ENCODE measurements at regions not wholly inside any gene's neighbourhood (a gene's known extent, or its start where the extent isn't known, plus 50 kb on each side); places are given as distances from the start of the nearest gene placed in this dataset.

- peak overlapping the region; percentile 51 for H2BK5ac ChIP-seq (ENCODE audit: low read depth, low read length, poor library complexity, severe bottlenecking)
- peak overlapping the region; percentile 68 to 93 for H3K18ac ChIP-seq (ENCODE audit: low read depth in 1 of 2, low read length in 2 of 2)
- peak overlapping the region; percentile 52 for H4K8ac ChIP-seq (ENCODE audit: low read length)
- H3K4ac ChIP-seq (ENCODE audit: low read depth in 1 of 2, low read length in 2 of 2) = peak overlapping the region; percentile 85 to 93
- peak overlapping the region; percentile 40 for H3K27ac ChIP-seq (ENCODE audit: low read length, poor library complexity, severe bottlenecking)
- no peak overlapping the region for H3K4me3 ChIP-seq (ENCODE audit: insufficient read depth in 1 of 2, low read depth in 1 of 2, low read length in 2 of 2)
- H2BK15ac ChIP-seq (ENCODE audit: low read depth, poor library complexity, severe bottlenecking) = peak overlapping the region; percentile 93
- H3K79me1 ChIP-seq (replicated peaks; ENCODE audit: low read length, poor library complexity, severe bottlenecking) = no peaks in the 10 kb centered on the region
- no peaks in the 10 kb centered on the region for H3K27me3 ChIP-seq (ENCODE audit: control insufficient read depth in 1 of 2, insufficient read depth in 1 of 2, low read length in 2 of 2)
- no peak overlapping the region for H2AFZ ChIP-seq (ENCODE audit: low read depth, low read length)
- WGBS = 66% methylated on average over 15 of the region's 15 CpGs
- H3K14ac ChIP-seq (ENCODE audit: low read length in 2 of 2) = no peak overlapping the region
- H2BK12ac ChIP-seq (ENCODE audit: low read length in 2 of 2) = peak overlapping the region; percentile 94 to 95
- H2BK120ac ChIP-seq (ENCODE audit: low read depth, low read length) = peak overlapping the region; percentile 95
- DNase-seq = peak; percentile 97
- peak overlapping the region; percentile 35 for H2AK5ac ChIP-seq (ENCODE audit: low read length, severe bottlenecking)
- peak overlapping the region; percentile 62 for H3K9ac ChIP-seq (ENCODE audit: low read length)
- no peak overlapping the region for H3K4me2 ChIP-seq (ENCODE audit: low read length, poor library complexity, severe bottlenecking)
- H3K9me3 ChIP-seq (ENCODE audit: control insufficient read depth, low read length) = peaks cover 11% of the 10 kb centered on the region
- H4K91ac ChIP-seq (ENCODE audit: low read length) = peak overlapping the region; percentile 94
- peaks cover 17% of the 10 kb centered on the region for H3K4me1 ChIP-seq (ENCODE audit: control insufficient read depth, insufficient read depth, low read depth, low read length)
- H3K36me3 ChIP-seq (ENCODE audit: control insufficient read depth in 1 of 2, insufficient read depth in 2 of 2, low read depth in 1 of 2, low read length in 2 of 2) = no peaks in the 10 kb centered on the region
- no peak overlapping the region for H3K23ac ChIP-seq (ENCODE audit: low read length in 2 of 2)
These were observed 96.6 kb upstream of the ERRFI1 start for GRCh38 chr1:8122477-8123407.

DNA sequence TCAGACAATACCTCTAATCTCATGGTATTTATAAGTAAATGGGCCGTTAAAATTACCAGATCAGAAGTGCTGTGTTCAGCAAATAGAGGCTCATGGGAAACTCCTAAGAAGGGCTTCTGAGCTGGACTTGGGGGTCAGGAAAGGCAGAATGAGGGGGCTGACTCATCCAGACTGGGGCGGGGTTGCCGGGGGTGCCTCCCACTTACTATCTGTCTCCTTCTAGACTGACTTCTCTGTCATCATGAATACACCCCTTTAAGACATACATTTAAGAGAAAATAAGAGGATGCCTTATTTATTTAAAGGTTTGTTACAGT, 96.0 kb upstream of the ERRFI1 start:
- Histone ChIP-seq H3K36me3 (ENCODE audit: control insufficient read depth in 1 of 2, insufficient read depth in 2 of 2, low read depth in 1 of 2, low read length in 2 of 2) (no peaks in the 10 kb centered on the region), H3K4me1 (ENCODE audit: control insufficient read depth, insufficient read depth, low read depth, low read length) (peaks cover 20% of the 10 kb centered on the region), H3K14ac (ENCODE audit: low read length in 2 of 2) (no peak overlapping the region), H2BK15ac (ENCODE audit: low read depth, poor library complexity, severe bottlenecking) (no peak overlapping the region), H3K4me3 (ENCODE audit: insufficient read depth in 1 of 2, low read depth in 1 of 2, low read length in 2 of 2) (no peak overlapping the region), H2BK120ac (ENCODE audit: low read depth, low read length) (peak overlapping the region; percentile 95), H2BK12ac (ENCODE audit: low read length in 2 of 2) (no peak overlapping the region), H2BK5ac (ENCODE audit: low read depth, low read length, poor library complexity, severe bottlenecking) (no peak overlapping the region), H4K91ac (ENCODE audit: low read length) (no peak overlapping the region), H3K9me3 (ENCODE audit: control insufficient read depth, low read length) (peaks cover 11% of the 10 kb centered on the region), H3K18ac (ENCODE audit: low read depth in 1 of 2, low read length in 2 of 2) (peak overlapping the region in 1 of 2 experiments; percentile 52), H3K79me1 (replicated peaks; ENCODE audit: low read length, poor library complexity, severe bottlenecking) (no peaks in the 10 kb centered on the region), H3K9ac (ENCODE audit: low read length) (peak overlapping the region; percentile 62), H3K4me2 (ENCODE audit: low read length, poor library complexity, severe bottlenecking) (no peak overlapping the region), H2AK5ac (ENCODE audit: low read length, severe bottlenecking) (no peak overlapping the region), H3K4ac (ENCODE audit: low read depth in 1 of 2, low read length in 2 of 2) (peak overlapping the region in 1 of 2 experiments; percentile 92), H3K27me3 (ENCODE audit: control insufficient read depth in 1 of 2, insufficient read depth in 1 of 2, low read length in 2 of 2) (no peaks in the 10 kb centered on the region), H3K27ac (ENCODE audit: low read length, poor library complexity, severe bottlenecking) (peak overlapping the region; percentile 69), H2AFZ (ENCODE audit: low read depth, low read length) (no peak overlapping the region), H4K8ac (ENCODE audit: low read length) (no peak overlapping the region), H3K23ac (ENCODE audit: low read length in 2 of 2) (no peak overlapping the region)
- 0% methylated on average over 1 of the region's 3 CpGs for WGBS
- peak; percentile 97 for DNase-seq

- WGBS = 13% methylated on average over 18 of the region's 18 CpGs
- no peak overlapping the region for H4K8ac ChIP-seq (ENCODE audit: low read length)
- H2AK5ac ChIP-seq (ENCODE audit: low read length, severe bottlenecking) = no peak overlapping the region
- no peak overlapping the region for H2AFZ ChIP-seq (ENCODE audit: low read depth, low read length)
- H2BK15ac ChIP-seq (ENCODE audit: low read depth, poor library complexity, severe bottlenecking) = no peak overlapping the region
- DNase-seq = peak; percentile 100
- peak overlapping the region; percentile 92 for H4K91ac ChIP-seq (ENCODE audit: low read length)
- H3K79me1 ChIP-seq (replicated peaks; ENCODE audit: low read length, poor library complexity, severe bottlenecking) = no peaks in the 10 kb centered on the region
- peak overlapping the region; percentile 89 to 99 for H3K18ac ChIP-seq (ENCODE audit: low read depth in 1 of 2, low read length in 2 of 2)
- H3K4me3 ChIP-seq (ENCODE audit: insufficient read depth in 1 of 2, low read depth in 1 of 2, low read length in 2 of 2) = peak overlapping the region in 1 of 2 experiments; percentile 21
- no peak overlapping the region for H2BK5ac ChIP-seq (ENCODE audit: low read depth, low read length, poor library complexity, severe bottlenecking)
- H3K9ac ChIP-seq (ENCODE audit: low read length) = peak overlapping the region; percentile 62
- H3K27ac ChIP-seq (ENCODE audit: low read length, poor library complexity, severe bottlenecking) = peak overlapping the region; percentile 69
- peak overlapping the region; percentile 100 for H2BK120ac ChIP-seq (ENCODE audit: low read depth, low read length)
- peak overlapping the region; percentile 92 to 95 for H3K4ac ChIP-seq (ENCODE audit: low read depth in 1 of 2, low read length in 2 of 2)
- no peak overlapping the region for H3K23ac ChIP-seq (ENCODE audit: low read length in 2 of 2)
- no peak overlapping the region for H3K4me2 ChIP-seq (ENCODE audit: low read length, poor library complexity, severe bottlenecking)
- H3K9me3 ChIP-seq (ENCODE audit: control insufficient read depth, low read length) = peaks cover 11% of the 10 kb centered on the region
- H3K36me3 ChIP-seq (ENCODE audit: control insufficient read depth in 1 of 2, insufficient read depth in 2 of 2, low read depth in 1 of 2, low read length in 2 of 2) = no peaks in the 10 kb centered on the region
- H3K4me1 ChIP-seq (ENCODE audit: control insufficient read depth, insufficient read depth, low read depth, low read length) = peaks cover 21% of the 10 kb centered on the region
- H3K14ac ChIP-seq (ENCODE audit: low read length in 2 of 2) = no peak overlapping the region
- H3K27me3 ChIP-seq (ENCODE audit: control insufficient read depth in 1 of 2, insufficient read depth in 1 of 2, low read length in 2 of 2) = no peaks in the 10 kb centered on the region
- H2BK12ac ChIP-seq (ENCODE audit: low read length in 2 of 2) = peak overlapping the region in 1 of 2 experiments; percentile 45
These were observed 95.4 kb upstream of the ERRFI1 start for GRCh38 chr1:8121261-8122159.

Measured in mesenchymal stem cell (in vitro differentiated cells and primary cell).